ENCODE measurements at regions not wholly inside any gene's neighbourhood (a gene's known extent, or its start where the extent isn't known, plus 50 kb on each side); places are given as distances from the start of the nearest gene placed in this dataset.

DNA sequence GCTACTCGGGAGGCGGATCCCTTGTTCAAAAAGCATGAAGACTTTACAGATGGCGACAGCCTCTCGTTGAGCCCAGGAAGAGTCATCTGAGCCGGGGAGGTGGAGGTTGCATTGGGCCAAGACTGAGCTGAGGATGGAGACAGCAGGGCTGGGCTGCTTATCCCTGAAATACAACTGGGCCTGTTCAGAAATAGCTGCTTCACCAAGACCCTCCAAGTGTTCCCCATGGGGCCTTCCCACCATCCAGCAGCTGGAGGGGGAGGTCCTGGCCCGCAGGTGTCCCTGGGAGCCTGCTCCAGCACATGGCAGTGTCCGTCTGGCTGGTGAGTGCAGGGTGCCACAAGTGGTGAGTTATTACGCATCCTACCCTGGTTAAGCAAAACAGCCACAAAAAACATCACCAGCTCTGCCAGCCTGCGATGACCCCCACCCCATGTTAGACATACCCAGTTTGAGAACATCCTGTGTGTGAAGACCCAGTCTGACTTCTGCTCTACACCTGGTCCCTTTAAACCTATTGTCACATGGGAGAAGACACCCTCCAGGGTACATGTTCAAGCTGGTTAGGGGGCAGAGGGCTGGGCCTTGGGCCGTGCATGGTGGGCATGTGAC lies 93.1 kb upstream of the TMPRSS2 start:
- peaks cover 1% of the 10 kb centered on the region for H3K4me1 Mint-ChIP-seq
- Histone ChIP-seq H3K9me3 (ENCODE audit: control extremely low read depth in 1 of 3, control insufficient read depth in 2 of 3, insufficient read depth in 1 of 3, low read length in 2 of 3) (peaks cover 0 to 9% (median 0%) of the 10 kb centered on the region in 3 donors), H3K4me1 (ENCODE audit: control insufficient read depth in 2 of 2, insufficient read depth in 2 of 2, low read length in 2 of 2) (no peaks in the 10 kb centered on the region), H2AFZ (ENCODE audit: insufficient read depth, low read depth, low read length, poor library complexity, severe bottlenecking) (no peak overlapping the region), H3K27ac (ENCODE audit: low read length in 2 of 2) (no peak overlapping the region), H3K36me3 (replicated peaks in 1 of 2; ENCODE audit: control extremely low read depth in 1 of 2, control insufficient read depth in 1 of 2, extremely low read depth in 1 of 2, insufficient read depth in 2 of 2, low read length in 1 of 2) (no peaks in the 10 kb centered on the region), H3K4me3 (ENCODE audit: control extremely low read depth in 1 of 5, extremely low read depth in 1 of 5, insufficient read depth in 1 of 5, low read depth in 2 of 5, low read length in 4 of 5) (no peak overlapping the region), H3K4me2 (replicated peaks; ENCODE audit: low read depth, low read length, poor library complexity, severe bottlenecking) (no peak overlapping the region), H3K27me3 (replicated peaks in 1 of 4; ENCODE audit: control extremely low read depth in 1 of 4, control insufficient read depth in 3 of 4, insufficient read depth in 4 of 4, low read length in 3 of 4) (no peaks in the 10 kb centered on the region), H4K20me1 (ENCODE audit: control insufficient read depth, insufficient read depth, low read length, poor library complexity, severe bottlenecking) (no peaks in the 10 kb centered on the region), H3K9ac (ENCODE audit: low read length) (no peak overlapping the region), H3K79me2 (ENCODE audit: control insufficient read depth, insufficient read depth, low read length) (no peaks in the 10 kb centered on the region)
- ChIA-PET CTCF (no interaction called here), POLR2A (no interaction called here)
- H3K27ac Mint-ChIP-seq: no peak overlapping the region
- DNase-seq (no peak), ATAC-seq (ENCODE audit: low read depth) (no peak)
- peaks cover 29% of the 10 kb centered on the region for H3K27me3 Mint-ChIP-seq
- WGBS (ENCODE audit: insufficient coverage): 76% methylated on average over 9 of the region's 10 CpGs
- H3K9me3 Mint-ChIP-seq (ENCODE audit: insufficient read depth): no peaks in the 10 kb centered on the region
- TF ChIP-seq, protein P1, sequence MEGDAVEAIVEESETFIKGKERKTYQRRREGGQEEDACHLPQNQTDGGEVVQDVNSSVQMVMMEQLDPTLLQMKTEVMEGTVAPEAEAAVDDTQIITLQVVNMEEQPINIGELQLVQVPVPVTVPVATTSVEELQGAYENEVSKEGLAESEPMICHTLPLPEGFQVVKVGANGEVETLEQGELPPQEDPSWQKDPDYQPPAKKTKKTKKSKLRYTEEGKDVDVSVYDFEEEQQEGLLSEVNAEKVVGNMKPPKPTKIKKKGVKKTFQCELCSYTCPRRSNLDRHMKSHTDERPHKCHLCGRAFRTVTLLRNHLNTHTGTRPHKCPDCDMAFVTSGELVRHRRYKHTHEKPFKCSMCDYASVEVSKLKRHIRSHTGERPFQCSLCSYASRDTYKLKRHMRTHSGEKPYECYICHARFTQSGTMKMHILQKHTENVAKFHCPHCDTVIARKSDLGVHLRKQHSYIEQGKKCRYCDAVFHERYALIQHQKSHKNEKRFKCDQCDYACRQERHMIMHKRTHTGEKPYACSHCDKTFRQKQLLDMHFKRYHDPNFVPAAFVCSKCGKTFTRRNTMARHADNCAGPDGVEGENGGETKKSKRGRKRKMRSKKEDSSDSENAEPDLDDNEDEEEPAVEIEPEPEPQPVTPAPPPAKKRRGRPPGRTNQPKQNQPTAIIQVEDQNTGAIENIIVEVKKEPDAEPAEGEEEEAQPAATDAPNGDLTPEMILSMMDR (IDR thresholded peaks at IDR 0.05): no peak
- TF ChIP-seq EZH2 (IDR thresholded peaks at IDR 0.05; ENCODE audit: borderline replicate concordance, insufficient read depth, low read depth, low read length, poor library complexity, severe bottlenecking): no peak
- intact Hi-C loops (cut with micrococcal nuclease): no loop called here
- no peak overlapping the region for H3K4me3 Mint-ChIP-seq

DNA sequence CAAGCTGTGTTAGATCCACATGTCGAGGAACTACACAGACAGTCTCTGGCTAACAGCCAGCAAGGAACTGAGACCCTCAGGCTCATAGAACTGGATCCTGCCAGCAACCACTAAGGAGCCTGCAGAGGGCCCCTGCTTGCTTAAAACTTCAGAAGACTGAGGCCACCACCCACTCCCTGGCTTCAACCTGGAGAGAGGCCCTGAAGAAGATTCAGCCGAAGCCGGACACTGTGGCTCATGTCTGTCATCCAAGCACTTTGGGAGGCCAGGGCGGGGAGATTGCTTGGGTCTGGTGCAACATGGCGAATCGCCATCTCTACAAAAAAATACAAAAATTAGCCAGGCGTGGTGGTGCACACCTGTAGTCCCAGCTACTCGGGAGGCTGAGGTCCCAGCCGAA lies 92.6 kb upstream of the TMPRSS2 start:
- Mint-ChIP-seq H3K4me3 (no peak overlapping the region), H3K9me3 (ENCODE audit: insufficient read depth) (no peaks in the 10 kb centered on the region), H3K27me3 (peaks cover 29% of the 10 kb centered on the region), H3K4me1 (peaks cover 1% of the 10 kb centered on the region), H3K27ac (no peak overlapping the region)
- Histone ChIP-seq H3K4me3 (ENCODE audit: control extremely low read depth in 1 of 5, extremely low read depth in 1 of 5, insufficient read depth in 1 of 5, low read depth in 2 of 5, low read length in 4 of 5) (no peak overlapping the region), H3K4me1 (ENCODE audit: control insufficient read depth in 2 of 2, insufficient read depth in 2 of 2, low read length in 2 of 2) (no peaks in the 10 kb centered on the region), H3K36me3 (replicated peaks in 1 of 2; ENCODE audit: control extremely low read depth in 1 of 2, control insufficient read depth in 1 of 2, extremely low read depth in 1 of 2, insufficient read depth in 2 of 2, low read length in 1 of 2) (no peaks in the 10 kb centered on the region), H3K9me3 (ENCODE audit: control extremely low read depth in 1 of 3, control insufficient read depth in 2 of 3, insufficient read depth in 1 of 3, low read length in 2 of 3) (peaks cover 0 to 9% (median 0%) of the 10 kb centered on the region in 3 donors), H3K9ac (ENCODE audit: low read length) (no peak overlapping the region), H3K4me2 (replicated peaks; ENCODE audit: low read depth, low read length, poor library complexity, severe bottlenecking) (no peak overlapping the region), H3K27me3 (replicated peaks in 1 of 4; ENCODE audit: control extremely low read depth in 1 of 4, control insufficient read depth in 3 of 4, insufficient read depth in 4 of 4, low read length in 3 of 4) (no peaks in the 10 kb centered on the region), H3K79me2 (ENCODE audit: control insufficient read depth, insufficient read depth, low read length) (no peaks in the 10 kb centered on the region), H4K20me1 (ENCODE audit: control insufficient read depth, insufficient read depth, low read length, poor library complexity, severe bottlenecking) (no peaks in the 10 kb centered on the region), H2AFZ (ENCODE audit: insufficient read depth, low read depth, low read length, poor library complexity, severe bottlenecking) (no peak overlapping the region), H3K27ac (ENCODE audit: low read length in 2 of 2) (no peak overlapping the region)
- CTCF ChIA-PET: no interaction called here
- no peak for ATAC-seq (ENCODE audit: low read depth)
- DNase-seq: no peak
- 90% methylated on average over 7 of the region's 9 CpGs for WGBS (ENCODE audit: insufficient coverage)
- TF ChIP-seq, protein P1 (IDR thresholded peaks at IDR 0.05): no peak
- no peak for TF ChIP-seq EZH2 (IDR thresholded peaks at IDR 0.05; ENCODE audit: borderline replicate concordance, insufficient read depth, low read depth, low read length, poor library complexity, severe bottlenecking)
- POLR2A ChIA-PET: no interaction called here
- intact Hi-C loops (cut with micrococcal nuclease): no loop called here
